ENCODE measurements at regions not wholly inside any gene's neighbourhood (a gene's known extent, or its start where the extent isn't known, plus 50 kb on each side); places are given as distances from the start of the nearest gene placed in this dataset.
A peak's percentile ranks its signal among the peaks of the same experiment; 100 is the strongest.
"Not testable (repeated sequence)": the region's sequence is repeated elsewhere in the genome, so short reads cannot be mapped to it uniquely, and the experiment has no call there.

DNA sequence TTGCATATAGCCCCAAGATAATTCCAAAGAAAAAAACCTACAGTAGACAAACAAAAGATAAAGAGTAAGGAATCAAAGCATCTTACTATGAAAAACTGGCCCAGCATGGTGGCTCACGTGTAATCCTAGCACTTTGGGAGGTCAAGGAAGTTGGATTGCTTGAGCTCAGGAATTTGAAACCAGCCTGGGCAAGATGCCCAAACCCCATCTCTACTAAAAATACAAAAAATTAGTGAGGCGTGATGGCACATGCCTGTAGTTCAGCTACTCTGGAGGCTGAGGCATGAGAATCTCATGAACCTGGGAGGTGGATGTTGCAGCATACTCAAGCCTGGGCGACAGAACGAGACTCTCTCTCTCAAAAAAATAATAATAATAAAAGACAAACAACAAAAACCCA is 764.7 kb upstream of the KIF2B start:
- DNase-seq (ENCODE audit: low spot score), result no peak

DNA sequence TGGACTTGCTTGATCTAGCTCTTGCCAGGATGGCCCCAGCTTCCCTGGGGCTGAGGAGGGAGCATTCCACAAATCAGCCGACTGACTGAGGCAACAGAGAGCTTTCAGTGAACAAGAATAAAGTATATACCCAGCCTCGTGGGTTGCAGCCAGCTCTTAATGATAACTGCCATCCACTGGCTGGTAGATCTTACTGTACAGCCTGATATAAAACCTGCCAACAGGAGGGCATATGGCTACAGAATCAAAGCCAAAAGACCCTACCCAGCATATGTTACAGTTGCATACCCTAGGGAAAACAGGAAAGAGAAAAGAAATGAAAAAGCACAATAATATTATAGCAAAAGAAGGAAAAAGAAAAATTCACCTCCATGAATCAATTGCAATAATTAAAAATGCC is 775.9 kb upstream of the KIF2B start:
- DNase-seq (ENCODE audit: low spot score), result no peak

DNA sequence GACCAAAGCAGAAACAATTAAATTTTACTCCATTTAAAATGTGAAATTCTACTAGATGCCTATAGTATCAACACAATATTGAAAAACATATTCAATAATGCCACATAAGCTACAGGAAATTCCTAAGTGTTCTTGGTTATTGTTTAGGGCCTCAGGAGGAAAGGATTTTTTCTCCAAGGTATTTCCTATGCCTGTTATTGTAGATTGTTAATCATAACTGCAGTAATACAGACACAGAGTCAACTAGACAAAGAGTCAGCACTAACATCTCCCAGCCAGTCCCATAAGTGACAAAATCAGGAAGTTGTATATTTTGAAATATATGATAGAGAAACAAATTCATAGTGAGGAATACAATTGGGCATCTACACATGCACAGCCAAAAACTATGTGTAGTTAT is 782.7 kb upstream of the KIF2B start:
- DNase-seq (ENCODE audit: low spot score), result no peak

DNA sequence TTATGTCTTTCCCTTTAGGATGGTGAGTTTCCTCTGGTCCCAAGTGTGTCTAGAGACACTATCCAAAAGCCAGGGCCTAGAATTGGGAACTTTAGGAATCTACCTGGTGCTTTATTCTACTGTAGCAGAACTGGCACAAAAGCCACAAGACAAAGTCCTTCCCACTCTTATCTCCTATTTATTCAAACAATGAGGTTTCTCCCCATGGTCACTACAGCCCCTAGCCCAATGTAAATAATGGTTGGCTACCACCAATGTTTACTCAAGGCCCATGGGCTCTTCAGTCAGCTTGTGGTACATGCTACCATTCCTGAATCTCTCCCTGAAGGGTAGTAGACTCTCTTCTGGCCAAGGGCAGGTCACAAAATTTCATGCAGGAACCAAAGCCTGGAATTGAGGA is 789.4 kb upstream of the KIF2B start:
- peak; percentile 2 for DNase-seq (ENCODE audit: low spot score)

DNA sequence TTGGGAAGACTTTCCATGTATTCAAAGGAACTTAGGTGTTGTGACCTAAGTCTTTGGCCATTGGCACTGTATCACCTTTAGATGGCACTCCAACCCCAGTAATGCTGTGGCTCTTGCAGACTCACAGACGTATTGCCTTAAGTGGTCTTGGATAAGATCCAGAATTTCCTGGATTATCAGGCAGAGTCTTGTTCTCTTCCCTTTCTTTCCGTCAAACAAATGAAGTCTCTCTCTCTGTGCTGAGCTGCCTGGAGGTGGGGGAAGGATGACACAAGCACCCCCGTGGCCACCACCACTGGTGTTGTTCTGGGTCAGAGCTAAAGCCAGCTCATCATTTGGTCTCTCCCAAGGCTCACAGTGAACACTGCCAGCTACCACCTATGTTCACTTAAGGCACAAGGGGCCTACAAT is 789.9 kb upstream of the KIF2B start:
- peak; percentile 23 for DNase-seq (ENCODE audit: low spot score)

DNA sequence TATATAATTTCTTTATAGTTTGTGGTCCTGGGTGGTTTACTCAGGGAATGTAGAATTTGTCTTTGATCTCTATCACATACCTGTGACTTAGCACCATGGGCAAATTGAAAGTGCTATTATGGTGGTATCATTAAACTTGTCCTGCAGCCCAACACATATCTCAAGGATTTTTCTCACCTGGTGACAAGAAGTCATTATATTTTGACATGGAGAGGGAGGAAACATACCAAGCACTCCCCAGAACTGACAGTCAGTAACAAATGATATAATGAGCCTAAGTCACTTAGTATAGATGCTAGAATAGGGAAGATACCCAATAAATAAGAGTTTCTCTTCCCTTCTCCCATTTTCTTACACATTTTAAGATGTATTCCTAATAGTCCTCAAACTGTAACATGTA is 805.5 kb upstream of the KIF2B start:
- no peak for DNase-seq (ENCODE audit: low spot score)

DNA sequence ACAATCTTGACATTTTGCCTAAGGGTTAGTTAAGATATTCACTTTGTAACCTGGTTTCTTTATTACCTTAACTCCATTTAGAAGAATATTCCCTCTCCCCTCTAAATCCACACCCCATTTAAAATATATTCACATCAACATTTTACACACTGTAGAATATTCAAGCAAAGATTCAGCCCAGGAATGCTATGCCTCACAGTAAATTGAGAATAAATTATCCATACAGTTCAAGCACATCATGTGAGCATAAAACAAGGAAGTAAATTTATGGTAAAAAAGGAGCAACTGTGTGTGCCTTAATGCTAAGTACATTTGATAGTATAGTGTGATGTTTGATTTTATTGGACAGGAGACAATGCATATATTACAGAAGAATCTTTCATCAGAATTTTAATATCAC is 806.6 kb upstream of the KIF2B start:
- no peak for DNase-seq (ENCODE audit: low spot score)

DNA sequence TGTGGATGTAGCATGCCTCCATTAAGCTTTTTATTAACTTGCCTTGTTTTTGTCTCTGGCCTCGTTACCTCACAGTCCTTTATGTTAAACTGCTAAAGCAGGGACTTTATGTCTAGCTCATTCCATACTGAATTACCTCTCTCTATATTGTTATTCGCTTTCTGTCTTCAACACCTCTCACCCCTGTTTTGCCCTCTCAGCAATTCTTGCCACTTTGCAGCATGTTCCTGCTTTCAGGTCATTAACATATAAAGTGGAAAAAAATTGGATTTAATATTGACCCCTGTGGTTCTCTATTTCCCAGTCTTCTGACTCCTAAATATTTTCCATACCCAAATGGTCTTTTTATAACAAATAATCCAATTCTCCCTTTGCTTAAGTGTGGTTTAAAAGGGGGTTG is 810.4 kb upstream of the KIF2B start:
- no peak for DNase-seq (ENCODE audit: low spot score)

DNA sequence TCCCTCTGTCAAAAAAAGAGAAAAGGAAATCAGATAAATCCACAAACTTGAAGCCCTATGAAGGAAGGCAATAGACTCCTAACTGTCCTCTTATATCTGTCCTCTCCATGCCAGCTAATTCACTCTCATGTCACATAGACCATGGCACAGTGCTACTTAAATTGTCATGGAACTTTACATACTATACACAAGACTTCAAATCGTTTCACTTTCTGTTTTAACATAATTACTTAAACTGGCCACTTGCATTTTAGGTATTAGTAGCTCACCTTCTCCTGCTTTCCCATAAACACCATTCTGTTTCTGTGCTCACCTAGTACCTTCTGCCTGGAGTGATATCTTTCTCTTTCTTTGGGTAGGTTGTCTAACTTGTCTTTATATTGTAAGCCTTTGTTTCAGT is 816.7 kb upstream of the KIF2B start:
- DNase-seq (ENCODE audit: low spot score), result no peak

DNA sequence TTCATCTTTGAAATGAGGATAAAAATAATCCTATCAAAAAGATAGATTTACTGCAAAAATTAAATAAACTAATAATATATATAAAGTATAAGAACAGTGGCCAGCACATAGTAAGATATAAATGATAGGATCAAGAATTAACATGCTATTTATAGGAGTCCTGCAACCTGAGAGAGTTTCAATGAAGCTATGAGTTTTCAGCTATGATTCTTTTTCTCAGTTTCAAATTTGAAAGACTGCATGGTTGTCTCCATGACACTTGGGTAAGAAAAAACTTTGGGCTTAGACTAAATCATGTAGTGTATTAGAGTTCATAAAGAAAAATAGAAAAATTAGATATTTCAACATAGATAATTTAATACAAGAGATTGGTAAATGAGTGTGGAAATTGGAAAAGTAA is 817.8 kb upstream of the KIF2B start:
- DNase-seq (ENCODE audit: low spot score), result no peak

DNA sequence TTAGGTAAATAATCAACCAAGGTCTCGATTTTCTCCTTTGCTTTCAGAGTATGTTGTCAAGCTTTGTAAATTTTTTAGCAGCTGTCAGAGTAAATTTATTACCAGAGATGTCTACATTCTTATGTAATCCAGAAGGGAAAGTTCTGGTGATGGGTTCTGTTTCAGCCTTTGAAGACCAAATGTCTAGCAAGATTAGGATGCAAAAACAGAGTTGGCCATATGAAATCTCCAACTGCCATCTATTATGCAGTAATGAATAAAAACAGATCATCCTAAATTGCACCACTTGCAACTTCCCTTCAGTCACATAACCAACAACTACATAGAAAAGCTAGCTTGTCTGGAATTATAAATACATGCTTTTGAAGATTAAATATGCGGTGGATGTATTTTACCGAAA is 826.8 kb upstream of the KIF2B start:
- no peak for DNase-seq (ENCODE audit: low spot score)

DNA sequence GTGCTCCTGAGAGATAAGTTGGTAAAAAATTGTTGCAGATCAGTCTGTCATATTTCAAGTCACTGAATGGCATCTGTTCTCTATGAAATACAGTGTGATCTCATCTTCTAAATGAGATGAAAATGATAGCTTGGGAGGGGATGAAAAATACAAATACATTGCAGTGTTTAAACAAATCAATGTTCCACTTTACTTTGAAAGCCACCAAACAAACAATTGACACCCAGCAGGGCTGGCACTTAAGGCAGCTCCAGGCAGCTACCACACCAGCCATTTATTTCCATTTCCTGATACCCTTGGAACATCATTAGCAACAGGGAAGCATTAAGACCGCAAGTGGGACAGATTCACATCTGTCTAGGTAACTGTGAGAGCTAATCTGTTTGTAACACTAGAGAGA is 827.6 kb upstream of the KIF2B start:
- no peak for DNase-seq (ENCODE audit: low spot score)

DNA sequence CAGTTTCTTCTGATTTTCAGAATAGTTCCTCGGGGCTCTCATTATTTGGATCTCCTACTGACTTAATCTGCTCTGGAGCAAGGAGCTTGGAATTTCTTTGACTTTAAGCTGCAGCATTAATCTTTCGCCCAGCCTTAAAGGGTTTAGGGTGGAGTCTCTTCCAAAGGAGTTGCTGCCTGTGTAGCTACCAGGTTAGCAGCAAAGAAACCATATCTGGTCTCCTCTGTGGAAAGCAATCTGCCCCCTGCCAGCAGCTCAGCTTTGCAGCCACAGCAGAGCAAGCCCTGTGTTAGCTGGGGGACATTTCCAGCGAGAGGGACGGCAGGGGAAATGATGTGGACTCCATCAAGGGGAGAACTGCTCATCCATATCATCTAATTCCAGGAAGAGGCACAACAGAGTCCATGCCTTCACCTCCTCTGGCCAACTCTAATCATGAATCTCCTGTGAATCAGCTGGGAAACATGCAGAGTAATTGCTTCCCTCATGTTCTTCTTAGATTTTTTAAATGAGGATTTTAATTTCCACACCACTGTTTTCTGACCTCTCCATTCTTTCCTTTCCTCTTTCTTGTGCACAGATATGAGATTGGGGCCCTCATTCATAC is 827.6 kb upstream of the CA10 start:
- peak; percentile 1 for DNase-seq (ENCODE audit: low spot score)

DNA sequence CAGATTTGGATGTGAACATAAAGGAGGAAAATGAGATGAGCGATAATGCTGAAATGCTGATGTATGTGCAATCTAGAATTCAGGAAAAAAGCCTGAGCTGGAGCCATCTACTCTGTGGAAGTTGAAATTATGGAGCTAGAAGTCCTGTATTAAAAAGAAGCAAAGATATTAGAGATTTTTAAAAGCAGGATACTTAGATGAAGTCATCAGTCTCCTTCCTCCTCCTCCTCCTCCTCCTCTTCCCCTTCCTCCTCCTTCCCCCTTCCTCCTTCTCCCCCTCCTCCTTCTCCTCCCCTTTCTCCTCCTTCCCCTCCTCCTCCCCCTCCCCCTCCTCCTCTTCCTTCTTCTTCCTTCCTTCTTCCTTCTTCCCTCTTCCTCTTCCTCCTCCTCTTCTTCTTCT is 823.8 kb upstream of the CA10 start:
- no peak for DNase-seq (ENCODE audit: low spot score)

DNA sequence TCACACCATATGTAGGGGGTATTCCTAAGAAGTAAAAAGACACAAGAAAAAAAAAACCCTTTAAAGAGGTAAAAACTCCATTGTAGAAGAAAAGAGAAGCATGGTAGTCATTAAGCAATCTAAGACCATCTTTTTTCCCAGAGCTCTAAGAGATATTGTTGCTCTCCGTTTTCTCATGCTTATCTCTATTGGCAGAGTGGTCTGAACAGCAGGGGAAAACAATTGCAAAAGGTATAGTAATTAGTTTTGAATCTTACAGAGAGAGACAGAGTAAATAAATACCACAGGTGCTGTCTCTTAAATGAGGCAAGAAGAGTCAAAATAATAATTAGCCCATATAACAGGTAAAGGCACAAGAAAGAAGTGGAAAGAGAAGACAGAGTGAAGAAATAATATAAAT is 821.4 kb upstream of the CA10 start:
- DNase-seq (ENCODE audit: low spot score), result no peak

DNA sequence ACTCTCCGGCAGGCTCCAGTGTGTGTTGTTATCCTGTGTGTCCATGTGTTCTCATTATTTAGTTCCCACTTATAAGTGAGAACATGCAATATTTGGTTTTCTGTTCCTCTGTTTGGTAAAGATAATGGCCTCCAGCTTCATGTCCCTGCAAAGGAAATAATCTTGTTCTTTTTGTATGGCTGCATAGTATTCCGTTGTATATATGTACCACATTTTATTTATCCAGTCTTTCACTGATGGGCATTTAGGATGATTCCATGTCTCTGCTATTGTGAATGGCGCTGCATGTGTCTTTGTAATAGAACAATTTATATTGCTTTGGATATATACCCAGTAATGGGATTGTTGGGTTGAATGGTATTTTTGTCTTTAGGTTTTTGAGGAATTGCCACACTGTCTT is 807.3 kb upstream of the CA10 start:
- DNase-seq (ENCODE audit: low spot score), result no peak

DNA sequence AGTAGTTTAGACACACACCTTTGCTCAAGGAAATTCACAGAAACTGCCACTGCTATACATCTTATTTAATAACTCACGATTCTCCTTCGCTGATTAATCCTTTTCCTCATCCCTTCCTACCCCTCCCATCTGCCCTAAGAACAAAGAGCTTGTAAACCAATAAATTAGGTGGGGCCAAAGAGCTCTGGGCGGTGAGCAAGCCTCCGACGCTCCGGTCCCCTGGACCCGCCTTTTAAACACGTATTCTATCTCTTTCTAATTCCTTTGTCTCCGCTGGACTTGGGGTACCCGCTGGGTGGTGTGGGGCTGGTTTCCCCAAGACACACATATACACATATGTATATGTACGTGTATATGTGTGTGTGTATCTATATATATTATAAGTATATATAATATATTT is 803.2 kb upstream of the CA10 start:
- not testable (repeated sequence) for DNase-seq (ENCODE audit: low spot score)

DNA sequence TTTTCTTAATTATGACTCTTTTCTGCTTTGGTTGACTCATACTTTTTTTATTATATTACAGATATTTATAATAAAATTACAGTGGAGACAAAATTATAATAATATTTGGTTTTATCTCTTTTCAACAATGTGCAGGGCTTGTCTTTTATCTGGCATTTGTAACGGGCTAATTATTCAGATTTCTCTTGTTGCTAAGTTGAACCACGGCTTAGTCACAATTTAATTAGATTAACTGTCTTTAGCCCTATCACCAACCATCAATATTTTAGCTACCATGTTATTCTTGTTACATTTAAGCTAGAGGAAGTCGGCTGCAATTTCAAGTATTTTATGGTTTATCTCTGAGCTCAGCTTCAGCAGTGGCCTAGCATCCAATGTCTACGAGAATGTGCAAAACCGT is 798.9 kb upstream of the CA10 start:
- no peak for DNase-seq (ENCODE audit: low spot score)

DNA sequence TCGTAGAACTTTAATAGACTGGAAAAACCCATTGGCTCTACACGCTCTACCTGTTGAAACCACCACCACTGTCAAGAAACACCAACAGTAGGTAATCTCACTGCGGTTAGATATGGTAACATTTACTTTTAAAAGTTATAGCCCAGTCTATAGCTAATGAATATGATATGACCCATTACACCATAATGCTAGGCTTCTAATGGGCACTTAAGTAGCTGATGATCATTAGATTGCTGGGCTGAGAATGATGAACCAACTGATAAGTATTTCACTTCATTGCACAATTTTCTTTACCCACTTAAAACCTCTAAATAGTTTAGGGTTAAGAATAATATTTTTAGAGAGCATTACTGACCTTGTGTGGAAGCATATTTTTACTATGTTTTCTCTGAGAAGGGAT is 788.9 kb upstream of the CA10 start:
- DNase-seq (ENCODE audit: low spot score), result no peak

DNA sequence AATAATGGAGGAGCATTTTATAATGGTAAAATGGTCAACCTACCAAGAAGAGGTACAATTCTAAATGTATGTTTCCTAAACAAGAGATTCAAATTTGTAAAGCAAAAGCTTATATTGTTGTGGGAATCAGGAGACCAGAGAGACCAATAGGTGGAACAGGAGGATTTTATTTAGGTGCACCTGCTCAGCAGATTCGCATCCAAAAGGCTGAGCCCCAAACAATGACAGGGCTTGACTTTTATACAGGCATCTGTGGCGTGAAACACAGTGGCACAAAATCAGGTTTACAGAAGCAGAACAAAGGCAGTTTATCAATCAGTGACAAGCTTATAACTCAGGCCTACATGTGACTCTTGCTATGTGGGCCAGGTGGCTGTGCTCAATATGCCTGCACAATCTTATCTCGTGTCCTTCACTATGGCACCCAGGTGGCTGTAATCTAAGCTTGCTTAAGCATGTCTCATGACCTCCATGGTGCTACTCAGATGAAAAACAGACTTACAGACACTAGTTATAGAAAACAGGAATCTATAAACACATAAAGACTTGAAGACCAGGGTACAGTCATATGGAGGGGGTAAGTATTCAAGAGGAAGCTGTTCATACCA is 780.2 kb upstream of the CA10 start:
- DNase-seq (ENCODE audit: low spot score), result no peak

DNA sequence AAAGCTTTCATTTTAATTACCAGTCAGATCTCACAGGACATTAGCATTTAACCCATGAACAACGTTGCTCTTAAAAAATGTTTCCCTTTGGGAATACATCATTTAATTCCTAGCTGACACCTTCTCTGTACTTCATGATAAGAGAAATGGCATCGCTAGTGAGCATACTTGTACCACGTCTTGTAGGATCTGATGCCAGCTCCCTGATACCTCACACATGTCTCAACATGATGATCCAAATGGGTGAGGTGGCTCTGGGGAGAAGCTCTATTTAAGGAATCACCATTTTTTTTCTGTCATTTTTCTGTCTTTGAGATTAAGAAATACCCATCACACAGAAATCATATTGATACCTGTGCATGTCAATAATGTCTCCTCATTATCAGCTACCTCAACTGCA is 772.1 kb upstream of the CA10 start:
- DNase-seq (ENCODE audit: low spot score), result no peak

DNA sequence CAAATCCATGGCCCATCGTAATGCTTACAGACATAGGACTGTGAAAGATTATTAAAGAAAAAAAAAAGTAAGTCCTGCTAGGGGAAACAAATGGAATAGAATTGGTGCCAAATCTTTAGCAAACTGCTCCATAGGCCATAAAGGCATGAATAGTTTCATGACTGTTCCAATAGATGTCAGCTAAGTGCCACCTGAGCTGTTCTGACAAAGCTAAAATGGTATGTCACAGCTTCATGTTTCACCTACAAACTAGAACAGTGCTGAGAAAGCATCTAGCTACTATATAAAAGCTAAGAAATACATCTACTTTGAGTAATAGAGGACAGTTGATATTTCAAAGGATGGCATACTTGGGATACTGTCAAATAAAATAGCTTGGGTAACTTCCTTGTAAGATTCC is 771.6 kb upstream of the CA10 start:
- no peak for DNase-seq (ENCODE audit: low spot score)

DNA sequence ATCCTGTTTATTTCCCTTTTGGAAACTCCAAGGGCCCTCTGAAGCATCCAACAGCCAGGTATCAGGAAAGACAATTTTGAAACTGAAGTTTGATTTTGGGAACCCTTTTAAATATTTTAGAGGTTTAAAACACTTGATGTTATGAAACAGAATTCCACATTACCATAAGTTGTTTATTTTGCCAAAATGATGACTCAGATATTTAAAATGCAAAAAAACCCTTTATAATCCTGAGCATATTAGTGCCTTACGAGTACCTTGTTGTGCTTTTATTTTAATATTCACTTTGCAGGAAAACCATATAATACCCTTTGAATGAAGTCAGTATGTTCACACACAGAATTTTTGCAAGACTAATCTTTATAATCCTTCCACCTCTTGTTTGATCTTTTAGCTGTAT is 765.1 kb upstream of the CA10 start:
- no peak for DNase-seq (ENCODE audit: low spot score)

DNA sequence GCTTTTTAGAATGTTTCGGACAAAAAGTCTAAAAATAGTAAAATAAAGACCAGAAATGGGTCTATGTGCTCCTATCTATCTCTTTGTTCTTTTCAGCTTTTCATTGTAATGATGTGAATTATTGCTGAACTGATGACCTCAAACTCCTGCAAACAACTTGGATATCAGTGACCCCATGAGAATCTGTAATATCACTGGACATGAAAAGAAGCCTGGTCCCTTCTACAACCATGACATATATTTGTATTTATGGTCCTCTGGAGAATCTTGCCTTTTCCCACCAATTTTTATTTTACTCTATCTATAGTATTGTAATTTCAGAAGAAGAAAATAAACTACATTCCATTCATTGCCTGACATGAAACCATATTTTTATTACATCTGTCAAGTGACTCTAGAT is 740.7 kb upstream of the CA10 start:
- no peak for DNase-seq (ENCODE audit: low spot score)

DNA sequence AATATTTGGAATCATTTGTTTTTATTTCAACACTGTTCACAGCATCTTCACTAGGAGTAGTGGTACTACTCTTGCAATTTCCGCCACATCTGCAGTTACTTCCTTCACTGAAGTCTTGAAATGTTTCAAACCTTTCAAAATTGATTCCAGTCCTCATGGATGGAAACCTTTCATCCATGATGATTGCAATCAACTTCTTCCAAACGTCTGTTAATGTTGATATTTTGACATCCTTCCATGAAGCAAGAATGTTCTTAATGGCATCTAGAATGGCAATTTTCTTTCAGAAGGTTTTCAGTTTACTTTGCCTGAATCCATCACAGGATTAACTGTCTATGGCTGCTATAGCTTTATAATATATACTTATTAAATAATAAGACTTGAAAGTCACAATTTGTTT is 736.8 kb upstream of the CA10 start:
- no peak for DNase-seq (ENCODE audit: low spot score)
